Stimulated activated CD4-positive, alpha-beta T cell treated with anti-CD3 and anti-CD28 coated beads, Interleukin-2, amount 100 ng/mL, for 24 hours (primary cell): ENCODE measurements at regions not wholly inside any gene's neighbourhood (a gene's known extent, or its start where the extent isn't known, plus 50 kb on each side); places are given as distances from the start of the nearest gene placed in this dataset.

ENCODE experiments used
- DNase-seq, 2 donors: peaks; one replicate each; pipeline ENCODE4 v3.0.0-alpha.2; 2020

DNA sequence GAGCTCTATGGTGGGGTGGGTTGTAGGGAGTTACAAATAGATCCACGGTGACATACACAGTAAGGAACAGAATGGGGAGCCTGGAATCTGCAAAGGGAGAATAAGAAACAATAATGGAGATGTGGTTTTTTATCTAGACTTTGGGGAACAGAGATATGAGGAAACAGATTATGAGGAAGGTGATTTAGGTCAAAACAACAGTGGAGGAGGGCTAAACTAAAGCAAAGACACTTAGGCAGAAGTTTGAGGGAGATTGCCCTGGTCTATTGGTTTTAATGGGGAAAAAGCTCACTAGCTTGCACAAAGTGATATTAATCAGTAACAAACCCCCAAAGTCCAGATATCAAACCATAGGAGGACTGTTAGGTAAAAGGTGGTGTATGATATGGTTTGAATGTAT lies 144.5 kb upstream of the DYRK2 start:
- no peak for DNase-seq

DNA sequence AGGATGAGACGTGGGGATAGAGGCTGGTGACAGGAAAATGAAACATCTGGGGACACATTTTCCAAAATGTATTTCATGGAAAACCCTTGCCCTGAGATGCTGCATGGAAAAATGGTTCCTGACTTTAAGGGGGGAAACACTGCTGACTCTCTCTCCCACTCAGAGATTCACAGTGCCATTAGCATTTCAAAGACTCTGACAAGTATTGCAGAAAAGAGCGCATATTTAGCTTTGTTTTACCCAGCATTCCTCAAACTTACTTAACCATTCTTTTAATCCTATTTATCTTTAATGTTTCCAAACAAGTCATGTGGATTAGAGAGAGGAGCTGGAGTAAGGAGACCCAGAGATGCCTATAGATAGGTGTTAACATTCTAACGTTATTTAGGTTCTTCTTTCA lies 141.8 kb upstream of the DYRK2 start:
- DNase-seq, result no peak

DNA sequence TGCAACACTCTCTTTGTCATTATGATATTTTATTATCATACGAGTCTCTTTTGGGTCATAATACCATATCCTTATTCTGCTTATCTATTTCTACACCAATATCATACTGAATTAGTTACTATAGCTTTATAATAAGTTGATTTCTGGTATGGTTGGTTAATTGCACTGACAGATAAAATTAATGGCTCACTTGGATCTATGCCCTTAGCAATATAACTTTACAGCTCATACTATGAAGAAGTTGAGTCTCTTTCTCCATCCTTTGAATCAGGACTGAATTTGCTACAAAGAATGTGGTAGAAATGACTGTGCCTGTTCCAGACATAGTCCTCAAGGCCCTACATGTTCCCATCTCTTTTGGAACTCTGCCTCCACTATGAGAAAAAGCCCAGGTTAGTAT lies 139.7 kb upstream of the DYRK2 start:
- no peak for DNase-seq

DNA sequence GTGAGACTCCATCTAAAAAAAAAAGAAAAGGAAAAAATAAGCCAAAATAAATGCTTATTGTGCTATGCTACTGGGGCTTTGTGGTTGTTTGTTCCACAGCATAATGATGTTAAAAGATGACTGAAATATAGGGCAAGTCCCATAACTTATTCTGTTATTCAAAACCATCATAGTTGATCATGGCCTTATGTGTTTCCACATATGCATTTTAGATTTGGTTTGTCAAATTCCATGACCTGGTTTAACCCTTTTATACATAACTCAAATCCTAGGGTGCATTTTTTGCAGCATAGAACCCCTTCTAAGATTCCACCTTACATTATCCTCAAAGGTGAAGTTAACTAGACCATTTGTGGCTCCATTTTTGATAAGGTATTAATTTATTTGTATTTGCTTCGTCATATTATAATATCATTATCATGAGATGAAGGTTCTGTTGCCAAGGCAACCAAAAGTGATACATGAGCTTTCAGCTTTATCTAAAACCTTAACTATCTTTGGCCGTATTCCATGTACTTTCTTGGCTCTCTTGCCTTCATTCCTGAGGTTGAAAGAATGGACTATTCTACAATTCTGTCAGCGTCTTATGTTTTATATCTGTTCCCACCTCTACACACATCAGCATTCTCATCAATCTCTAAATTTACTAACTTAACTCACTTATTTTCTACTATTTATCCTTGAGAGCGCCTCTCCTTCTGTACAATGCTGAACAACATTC lies 138.7 kb upstream of the DYRK2 start:
- DNase-seq, result no peak

DNA sequence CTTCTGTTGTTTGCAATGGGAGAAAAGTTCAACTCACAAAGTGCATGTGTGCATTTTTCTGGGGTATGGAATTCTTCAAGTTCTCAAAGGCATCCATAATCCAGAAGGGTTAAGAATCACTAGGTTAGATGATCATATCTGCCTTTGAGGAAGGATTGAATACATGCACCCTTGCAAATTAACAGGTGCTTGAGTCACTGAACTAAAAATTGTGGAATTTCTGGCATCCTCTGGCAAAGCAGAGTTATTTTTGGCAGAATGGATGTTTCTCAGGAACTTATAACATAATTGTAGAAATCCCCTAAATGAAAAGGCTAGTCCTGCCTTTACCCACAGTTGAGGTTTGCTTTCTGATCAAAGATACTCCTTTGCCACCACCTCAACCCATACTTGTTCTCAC lies 136.5 kb upstream of the DYRK2 start:
- no peak for DNase-seq

DNA sequence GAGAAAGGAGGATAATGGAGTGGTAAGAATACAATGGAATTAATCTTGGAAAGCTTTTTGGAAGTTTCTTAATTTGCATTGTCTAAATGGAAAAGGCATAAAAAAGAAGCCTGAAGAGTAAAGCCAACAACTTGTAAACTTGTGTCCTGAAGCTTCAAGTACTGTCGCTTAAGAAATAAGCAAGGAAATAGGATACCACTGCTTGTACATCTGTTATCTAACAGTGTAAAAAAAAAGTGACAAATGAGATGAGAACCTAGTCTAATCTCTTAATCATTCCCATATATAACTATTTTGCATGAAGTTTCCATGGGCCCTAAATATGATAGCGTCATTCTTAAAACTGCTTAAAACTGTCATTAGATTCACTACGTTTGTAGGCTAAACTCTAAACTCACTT lies 134.0 kb upstream of the DYRK2 start:
- no peak for DNase-seq

DNA sequence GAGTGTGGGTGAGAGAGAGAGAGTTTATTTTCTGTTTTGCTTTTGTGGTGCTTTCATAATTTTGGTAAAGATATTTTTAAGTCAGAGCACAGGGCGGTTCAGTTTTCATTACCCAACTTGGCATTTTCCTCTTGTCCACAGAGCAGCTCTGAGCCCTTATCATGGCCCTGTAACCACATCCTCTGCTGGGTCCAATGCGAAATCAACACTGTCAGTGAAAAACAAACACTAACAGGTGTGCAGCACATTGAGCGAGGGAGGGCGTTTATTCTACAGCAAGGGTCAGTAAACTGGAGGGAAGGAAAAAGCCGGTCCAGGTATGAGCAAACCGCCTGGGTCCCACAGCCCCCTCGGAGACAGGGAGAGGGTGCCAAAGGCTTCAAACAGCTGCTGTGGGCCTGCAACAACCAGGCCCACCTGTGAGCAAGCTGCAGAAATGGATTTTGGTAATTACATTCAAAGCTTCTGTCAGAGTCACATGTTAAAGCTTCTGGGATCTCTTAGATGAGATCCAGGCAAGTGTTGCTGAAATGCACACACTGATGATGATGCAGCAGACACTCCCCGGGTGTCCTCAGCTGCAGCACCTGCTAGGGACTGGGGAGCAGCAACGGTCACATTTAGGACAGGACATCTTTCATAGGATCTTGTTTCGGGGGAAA lies 132.7 kb upstream of the DYRK2 start:
- no peak for DNase-seq

DNA sequence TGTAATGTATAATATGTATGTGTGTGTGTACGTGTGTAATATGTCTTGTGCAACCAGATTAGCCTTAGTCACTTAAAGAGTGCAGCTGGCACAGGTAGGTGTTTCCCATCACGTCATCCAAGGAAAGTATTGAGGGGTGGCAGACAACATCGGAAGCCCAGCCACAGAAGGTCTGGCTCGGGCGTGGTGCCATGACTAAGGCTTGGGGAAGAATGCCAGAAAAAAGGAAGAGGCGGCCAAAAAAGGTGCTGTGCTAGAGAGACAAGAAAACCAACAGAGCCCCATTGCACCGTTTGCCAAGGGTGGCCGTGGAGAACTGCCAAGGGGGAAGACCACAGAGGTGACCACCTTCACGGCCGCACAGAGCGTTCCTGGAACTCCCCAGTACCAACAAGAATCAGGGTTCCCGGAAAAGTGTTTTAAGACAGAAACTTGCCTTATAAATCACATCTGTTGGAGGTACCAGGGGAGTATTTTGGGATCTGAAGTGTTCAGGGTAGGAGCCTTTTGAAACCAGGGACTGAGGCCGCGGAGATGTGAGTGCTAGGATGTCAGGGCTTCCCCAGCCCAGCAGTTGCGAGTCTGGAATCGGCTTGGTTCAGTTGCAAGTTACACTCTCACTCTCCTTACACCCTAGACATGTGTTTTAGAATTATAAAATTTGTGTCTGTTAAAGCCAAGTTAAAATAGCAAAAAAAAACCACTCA lies 131.2 kb upstream of the DYRK2 start:
- DNase-seq, result no peak

DNA sequence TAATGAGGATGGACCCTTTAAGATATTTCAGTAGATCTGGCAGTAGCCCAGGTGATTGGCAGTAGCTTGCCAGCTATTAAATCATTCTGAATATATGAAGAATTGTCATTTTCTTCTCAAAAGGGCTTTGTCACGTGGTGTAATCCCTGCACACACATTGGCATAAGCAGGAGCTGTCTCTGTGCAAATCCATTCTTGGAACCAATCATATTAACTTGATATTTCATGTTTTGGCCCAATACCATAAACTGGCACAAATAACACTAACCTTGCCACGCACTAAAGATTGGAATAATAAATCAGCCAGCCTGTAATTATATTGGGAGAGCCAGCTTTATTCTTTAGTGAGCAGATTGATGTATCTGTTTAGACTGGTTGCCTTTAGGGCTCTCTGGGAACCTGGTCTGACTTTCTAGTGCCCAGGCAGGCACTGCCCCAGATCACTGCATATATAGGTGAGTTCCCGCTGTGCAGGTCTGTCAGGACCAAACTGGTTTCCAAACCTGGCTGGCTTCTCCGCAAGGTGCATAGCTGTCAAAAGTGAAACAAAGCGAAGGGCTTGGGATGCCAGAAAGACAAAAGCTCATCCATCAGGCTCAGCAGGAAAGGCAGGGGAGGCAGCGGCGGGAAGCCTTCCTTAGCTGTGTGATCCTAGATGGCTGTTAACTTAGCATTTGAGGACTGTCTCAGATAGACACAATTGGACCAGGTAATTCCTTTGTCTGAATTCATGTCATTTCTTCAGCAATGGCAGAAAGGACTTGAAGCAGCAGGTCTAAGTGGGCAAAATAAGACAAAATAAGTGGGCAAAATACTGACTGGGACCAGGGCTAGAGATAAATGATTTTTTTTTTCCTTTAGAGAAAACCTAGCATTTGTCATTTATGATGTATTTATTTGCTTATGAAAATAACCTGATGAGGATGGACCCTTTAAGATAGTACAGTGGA lies 128.8 kb upstream of the DYRK2 start:
- DNase-seq, result no peak

DNA sequence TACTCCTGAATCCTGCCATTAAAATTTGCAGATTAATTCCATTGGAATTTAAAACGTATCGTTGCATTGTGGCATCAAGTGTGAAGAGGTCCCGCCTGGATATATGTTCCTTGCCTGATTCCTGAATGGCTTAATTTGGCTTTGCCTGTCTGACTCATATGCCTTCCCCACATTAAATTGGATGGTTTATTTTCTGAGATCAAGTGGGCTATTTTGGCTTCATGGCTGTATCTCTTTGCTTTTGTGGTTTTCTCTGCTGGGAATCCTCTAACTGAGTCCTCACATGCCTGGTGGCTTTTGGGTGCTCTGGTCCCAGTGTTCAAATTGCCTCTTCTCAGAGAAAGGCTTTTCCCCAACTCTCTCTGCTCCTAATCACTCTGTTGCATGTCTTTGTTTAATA lies 127.9 kb upstream of the DYRK2 start:
- no peak for DNase-seq

DNA sequence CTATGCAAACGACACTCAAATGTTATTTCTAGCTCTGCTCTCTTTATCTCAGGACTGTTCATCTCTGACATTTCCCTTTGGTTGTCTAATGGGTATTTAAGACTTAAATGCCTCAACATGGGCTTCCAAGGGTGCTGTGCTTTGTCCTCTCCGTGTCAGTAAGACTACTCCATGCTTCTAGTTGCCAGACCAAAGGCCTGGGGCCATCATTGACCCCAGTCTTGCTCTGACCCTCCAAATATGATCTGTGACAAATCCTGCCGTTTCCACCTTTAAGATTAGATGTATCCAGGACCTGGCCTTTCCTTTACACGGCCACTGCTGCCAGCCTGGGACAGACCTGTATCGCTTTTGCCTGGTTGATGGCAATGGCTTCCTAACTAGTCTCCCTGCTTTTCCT lies 126.3 kb upstream of the DYRK2 start:
- no peak for DNase-seq

DNA sequence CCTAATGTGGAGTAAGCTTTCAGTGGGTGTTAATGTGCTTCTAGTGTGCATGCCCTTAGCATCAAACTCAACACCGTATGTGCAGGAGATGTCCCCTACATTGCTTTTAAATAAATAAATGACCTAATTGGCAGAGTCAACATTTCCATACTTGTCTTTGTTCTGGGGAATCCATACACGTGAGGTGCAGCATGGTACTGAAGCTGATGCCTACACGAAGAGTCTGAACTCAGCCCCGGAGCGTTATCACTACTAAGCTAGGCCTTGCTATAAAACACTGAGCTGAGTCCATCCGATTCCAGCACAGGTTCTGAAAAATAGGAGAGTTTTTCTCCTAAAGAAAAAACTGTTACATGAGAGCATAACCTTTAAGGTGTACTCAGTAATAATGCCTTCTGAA lies 125.0 kb upstream of the DYRK2 start:
- no peak for DNase-seq

DNA sequence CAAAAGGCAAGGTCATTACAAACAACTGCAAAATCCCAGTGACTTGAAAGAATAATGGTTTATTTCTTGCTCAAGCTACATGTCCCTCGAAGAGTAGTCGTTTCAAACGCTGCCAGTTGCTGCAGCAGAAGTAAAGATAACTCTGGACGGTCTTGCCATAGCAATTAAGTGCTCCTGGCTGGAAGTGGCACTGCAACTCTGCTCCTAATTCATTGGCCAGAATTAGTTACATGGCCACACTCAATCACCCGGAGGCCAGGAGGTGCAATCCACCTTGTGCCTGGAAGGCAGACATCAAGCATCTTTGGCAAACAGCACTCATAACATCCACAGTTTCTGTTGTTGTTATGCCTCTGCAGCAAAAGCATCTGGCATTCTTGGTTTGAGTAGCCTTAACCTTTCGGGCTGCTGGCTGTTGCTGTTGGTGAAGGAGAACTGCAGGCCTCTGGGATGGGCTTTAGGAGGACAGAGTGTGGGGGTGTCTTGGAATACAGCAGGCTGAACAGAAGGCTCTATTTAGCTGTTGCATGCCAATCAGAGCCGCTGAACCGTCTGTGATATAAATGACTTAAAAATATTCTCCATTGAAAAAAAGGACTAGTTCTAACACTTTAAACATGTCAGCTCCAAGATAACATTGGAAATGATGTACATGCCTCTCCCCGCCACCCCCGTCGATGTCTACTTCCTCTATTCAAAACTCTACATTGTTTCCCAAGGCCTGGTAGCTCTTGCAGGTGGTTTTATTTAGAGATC lies 123.5 kb upstream of the DYRK2 start:
- DNase-seq, result no peak

DNA sequence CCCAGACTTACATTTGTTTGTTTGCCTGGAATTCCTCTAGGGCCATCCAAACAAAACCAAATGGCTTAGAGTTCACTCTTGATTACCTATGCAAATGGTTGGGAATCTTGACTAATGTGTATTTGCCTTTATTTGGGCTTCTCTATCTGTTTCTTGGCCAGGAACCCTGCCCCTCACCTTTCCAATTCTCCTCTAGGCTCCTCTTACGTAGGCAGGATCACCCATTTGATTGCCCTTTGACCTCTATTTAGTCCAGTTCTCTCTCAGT lies 123.0 kb upstream of the DYRK2 start:
- no peak for DNase-seq

DNA sequence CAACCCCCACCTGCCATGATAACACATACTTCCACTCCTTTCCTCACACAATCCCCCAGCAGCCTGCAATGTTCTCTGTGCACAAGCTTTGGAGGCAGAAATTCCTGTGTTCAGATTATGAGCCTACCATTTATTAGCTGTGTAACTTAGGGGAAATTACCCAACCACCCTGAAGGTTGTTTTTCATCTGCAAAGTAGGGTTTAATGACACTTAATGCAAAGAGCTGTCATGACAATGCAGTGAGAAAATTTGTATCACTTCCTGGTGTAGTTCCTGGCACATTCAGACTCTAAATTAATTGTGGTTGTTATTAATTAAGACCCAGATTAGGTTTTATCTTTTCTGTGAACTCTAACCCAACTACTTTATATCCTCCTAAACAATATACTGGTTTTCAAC lies 122.4 kb upstream of the DYRK2 start:
- no peak for DNase-seq

DNA sequence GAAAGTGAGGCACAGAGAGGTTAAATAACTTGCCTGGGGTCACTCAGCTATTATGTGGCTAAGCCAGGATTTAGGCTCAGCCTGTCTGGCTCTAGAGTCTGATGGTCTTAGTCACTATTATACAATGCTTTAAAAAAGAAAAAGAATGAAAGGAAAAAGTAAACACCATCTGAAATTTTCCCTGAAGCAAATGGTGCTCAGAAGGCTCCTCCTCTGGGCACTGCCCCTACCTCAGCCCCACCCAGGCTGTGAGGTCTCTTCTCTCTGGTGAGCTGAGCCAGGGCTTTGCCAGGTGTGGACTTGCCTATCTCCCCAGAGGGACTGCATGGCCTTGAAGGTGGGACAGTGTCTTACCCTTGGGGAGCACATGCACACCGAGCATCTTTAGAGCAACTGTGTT lies 117.5 kb upstream of the DYRK2 start:
- no peak for DNase-seq

DNA sequence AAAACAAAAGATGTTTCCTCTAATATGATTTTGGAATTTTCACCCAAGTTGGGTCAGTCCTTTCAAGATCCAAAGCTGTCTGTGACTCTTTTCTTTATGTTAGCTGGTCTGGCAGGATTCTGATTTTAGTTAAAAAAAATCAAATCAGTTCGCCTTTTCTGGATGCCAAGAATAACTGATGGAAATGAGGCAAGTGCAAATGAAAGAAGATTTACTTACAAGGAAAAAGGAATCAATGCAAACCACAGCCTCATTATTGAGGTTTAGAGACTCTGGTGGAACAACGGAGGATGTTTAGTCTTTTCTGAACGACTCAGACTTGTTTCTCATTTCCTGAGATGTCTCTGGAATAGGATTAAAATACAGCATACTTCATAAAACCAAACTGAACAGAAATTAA lies 117.0 kb upstream of the DYRK2 start:
- DNase-seq, result no peak

DNA sequence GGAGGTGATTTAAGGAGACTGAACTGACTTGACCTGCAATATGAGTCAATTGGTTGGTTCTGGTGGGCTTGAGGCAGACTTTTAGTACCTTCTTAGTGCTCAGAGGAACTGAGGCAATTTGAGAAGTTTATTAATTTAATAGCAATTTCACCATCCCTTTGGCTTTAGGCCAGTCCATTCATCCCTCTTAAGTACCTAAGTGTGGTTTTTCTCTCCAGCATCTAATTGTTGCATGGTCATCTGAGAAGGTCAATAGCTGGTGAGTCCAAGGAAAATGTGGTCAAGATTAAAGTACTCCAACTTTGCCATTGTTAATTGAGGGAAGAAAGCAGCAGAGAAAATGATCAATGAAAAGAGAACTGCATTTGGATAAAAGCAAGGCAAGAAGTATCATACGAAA lies 115.4 kb upstream of the DYRK2 start:
- DNase-seq, result no peak

DNA sequence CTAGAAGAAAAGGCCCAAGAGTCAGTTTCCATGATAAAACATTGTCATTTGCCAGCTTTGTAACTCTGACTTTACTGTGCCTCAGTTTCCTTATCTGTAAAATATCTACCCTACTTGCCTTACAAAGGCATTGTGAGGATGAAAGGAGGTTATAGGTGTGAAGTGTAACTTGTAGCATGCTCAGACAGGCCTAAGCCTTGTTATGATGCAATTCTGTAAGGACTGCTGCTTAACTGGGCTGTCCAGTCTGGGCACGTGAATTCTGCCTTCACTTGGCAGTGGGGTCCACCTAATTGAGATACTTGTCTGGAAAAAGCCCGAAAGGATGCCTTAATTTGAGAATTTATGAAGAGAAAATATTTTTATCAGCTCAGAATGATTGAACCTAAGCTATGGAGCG lies 114.5 kb upstream of the DYRK2 start:
- DNase-seq, result no peak

DNA sequence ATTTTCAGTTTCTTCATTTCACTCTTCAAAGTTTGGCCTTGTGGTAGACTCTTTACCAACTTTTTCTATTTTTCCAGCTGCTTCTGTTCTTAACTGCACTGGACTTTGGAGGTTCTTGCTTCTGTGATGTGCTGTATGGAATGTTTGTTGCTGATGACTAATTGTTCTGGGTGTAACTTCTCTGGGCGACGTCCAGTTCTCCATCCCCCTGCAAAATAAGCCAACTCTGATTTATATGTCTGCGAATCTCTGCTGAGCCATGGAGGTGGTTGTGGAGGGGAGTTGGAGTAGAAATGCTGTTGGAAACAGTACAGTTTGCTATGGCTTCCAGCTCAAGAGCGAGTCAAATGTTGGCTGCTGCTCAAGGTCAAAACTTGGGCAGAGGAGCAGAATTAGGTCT lies 113.9 kb upstream of the DYRK2 start:
- DNase-seq, result no peak

DNA sequence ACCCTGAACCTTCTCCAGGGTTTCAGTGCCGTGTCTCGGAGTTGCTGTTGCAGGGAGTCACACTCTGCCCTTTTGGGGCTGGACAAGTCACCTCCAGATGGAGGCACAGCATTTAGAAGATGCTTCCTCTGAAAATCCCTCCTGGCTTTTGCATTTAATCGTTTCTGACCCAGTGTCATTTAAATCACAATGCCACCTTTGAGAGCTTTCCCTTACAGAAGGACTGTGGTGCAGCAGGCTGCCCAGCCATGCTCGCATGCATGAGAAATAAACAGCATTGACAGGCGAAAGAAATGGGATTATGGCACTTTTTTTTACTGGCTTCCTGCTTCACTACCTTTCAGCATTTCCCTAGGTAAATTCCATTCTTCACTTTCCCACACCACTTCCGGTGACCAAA lies 113.4 kb upstream of the DYRK2 start:
- no peak for DNase-seq

DNA sequence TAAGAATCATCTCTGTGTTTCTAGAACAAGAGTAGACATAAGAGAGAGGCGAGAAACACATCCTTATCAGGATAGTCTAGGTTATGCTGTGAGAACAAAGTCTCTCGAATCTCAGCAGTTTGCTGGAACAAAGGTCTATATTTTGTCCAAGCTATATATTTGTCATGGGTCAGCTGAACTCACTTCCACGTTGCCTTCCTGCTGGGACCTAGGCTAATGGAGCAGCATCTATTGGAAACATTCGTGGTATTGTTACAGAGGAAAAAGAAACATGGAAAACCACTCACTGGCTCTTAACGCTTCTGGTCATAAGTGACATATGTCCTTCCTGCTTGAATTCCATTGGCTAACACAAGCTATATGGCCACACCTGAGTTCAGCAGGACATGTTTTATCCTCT lies 112.6 kb upstream of the DYRK2 start:
- no peak for DNase-seq

DNA sequence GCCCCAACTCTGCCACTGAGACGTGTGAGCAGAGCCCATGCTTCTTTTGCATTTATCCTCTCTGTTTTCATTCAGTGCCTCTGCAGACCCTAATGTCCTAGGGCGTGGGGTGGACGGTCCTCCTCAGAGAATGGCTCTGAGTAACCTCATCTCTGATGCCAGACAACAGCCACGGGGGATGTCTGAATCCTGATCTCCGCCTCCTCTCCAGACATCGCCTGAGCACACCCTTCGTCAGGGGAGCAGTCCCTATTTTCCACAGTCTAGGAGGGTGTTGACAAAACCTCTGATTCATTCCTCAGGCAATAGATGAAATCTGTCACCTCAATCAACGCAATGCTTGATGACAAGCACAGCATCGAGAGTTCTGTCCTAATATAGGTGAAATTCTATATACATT lies 109.2 kb upstream of the DYRK2 start:
- DNase-seq, result no peak
